Endothelial cell of umbilical vein (primary cell): ENCODE measurements at regions not wholly inside any gene's neighbourhood (a gene's known extent, or its start where the extent isn't known, plus 50 kb on each side); places are given as distances from the start of the nearest gene placed in this dataset.

Experiments
- BruUV-seq: library from RNA; stranded (reverse); fragments of 400-500 nt; replicated peaks from 2 replicates; lab custom pipeline; 2021; lab: Mats Ljungman, UMichigan
- CTCF ChIA-PET: fragments of 300-600, 350-600 bp; sonication (Branson Sonifier 250); formaldehyde crosslinking; loops from one replicate; lab custom pipeline; 2021; ENCODE audit warnings: antibody characterized with exemption, inconsistent platforms; lab: Charles Lee
- POLR2A ChIA-PET: fragments of 300-600, 350-600 bp; sonication (Branson Sonifier 250); formaldehyde crosslinking; loops from one replicate; lab custom pipeline; 2021; ENCODE audit warnings: antibody characterized with exemption, inconsistent platforms; lab: Charles Lee
- DNase-seq: peaks from one replicate; pipeline ENCODE4 v3.0.0-alpha.2; 2011; ENCODE audit warnings: low read depth, low spot score
- FAIRE-seq: peaks from 2 replicates; lab custom pipeline; 2011; peaks lifted over from hg19 to GRCh38; lab: Jason Lieb, UNC
- H2AFZ ChIP-seq: 2 replicates; pipeline ENCODE4 v1.6.0; 2012; ENCODE audit warnings: low read depth, low read length, control low read depth, inconsistent platforms
- H3K27ac ChIP-seq: 2 replicates; pipeline ENCODE4 v1.5.1; 2011; ENCODE audit warnings: low read depth, mild to moderate bottlenecking, control low read depth, low read length, moderate library complexity; ENCODE audit not compliant: insufficient read depth
- H3K27me3 ChIP-seq, 2 experiments: 2 replicates each; pipeline versions ENCODE4 v1.6.0 to v1.6.1; 2011; ENCODE audit warnings: low read length in 2 of 2, mixed read lengths in 1 of 2; ENCODE audit not compliant: control insufficient read depth in 2 of 2, insufficient read depth in 2 of 2
- H3K36me3 ChIP-seq, 2 experiments: 2 replicates in 1 of 2; 3 replicates in 1 of 2; pipeline ENCODE4 v1.5.1; 2011; ENCODE audit warnings: low read length in 2 of 2, mild to moderate bottlenecking in 1 of 2, moderate library complexity in 1 of 2; ENCODE audit not compliant: control insufficient read depth in 2 of 2, insufficient read depth in 2 of 2; ENCODE audit errors: extremely low read depth in 1 of 2
- H3K4me1 ChIP-seq: 3 replicates; pipeline ENCODE4 v1.5.1; 2011; ENCODE audit warnings: mild to moderate bottlenecking, low read length; ENCODE audit not compliant: control insufficient read depth, insufficient read depth; ENCODE audit errors: extremely low read depth
- H3K4me2 ChIP-seq: 2 replicates; pipeline ENCODE4 v1.6.1; 2011; ENCODE audit warnings: low read length, control low read depth, mixed read lengths; ENCODE audit not compliant: insufficient read depth
- H3K4me3 ChIP-seq, 3 experiments: fragments of 200-600 bp in 1 of 3; sonication (generic), shearing (Covaris generic) in 1 of 3; replicated peaks in 1 of 3; 2 replicates each; pipeline ENCODE4 v1.5.1; 2011 to 2016; ENCODE audit warnings: control low read depth in 3 of 3, low read length in 3 of 3, mild to moderate bottlenecking in 2 of 3, inconsistent platforms in 1 of 3, low read depth in 1 of 3, moderate library complexity in 1 of 3; ENCODE audit not compliant: insufficient read depth in 1 of 3
- H3K79me2 ChIP-seq: 2 replicates; pipeline ENCODE4 v1.6.0; 2012; ENCODE audit warnings: low read length, inconsistent platforms; ENCODE audit not compliant: control insufficient read depth, insufficient read depth
- H3K9ac ChIP-seq: replicated peaks from 2 replicates; pipeline ENCODE3; 2011; ENCODE audit warnings: low read length, control low read depth; ENCODE audit not compliant: insufficient read depth; ENCODE audit errors: extremely low read depth
- H3K9me1 ChIP-seq: replicated peaks from 3 replicates; pipeline ENCODE4 v1.6.0; 2011; ENCODE audit warnings: mild to moderate bottlenecking, low read length; ENCODE audit not compliant: control insufficient read depth, insufficient read depth; ENCODE audit errors: extremely low read depth
- H3K9me3 ChIP-seq: replicated peaks from 2 replicates; pipeline ENCODE4 v1.5.1; 2012; ENCODE audit warnings: low read length, inconsistent platforms; ENCODE audit not compliant: control insufficient read depth, insufficient read depth
- H4K20me1 ChIP-seq: replicated peaks from 2 replicates; pipeline ENCODE3; 2011; ENCODE audit warnings: mild to moderate bottlenecking, low read length; ENCODE audit not compliant: control insufficient read depth, insufficient read depth; ENCODE audit errors: extremely low read depth
- CTCF ChIP-seq, 2 donors: IDR thresholded peaks; 1 replicate in 1 of 2; 2 replicates in 1 of 2; pipeline ENCODE4 v1.5.1; 2011; ENCODE audit warnings: low read length in 2 of 2, mild to moderate bottlenecking in 2 of 2, moderate library complexity in 2 of 2, control low read depth in 1 of 2, inconsistent platforms in 1 of 2, low read depth in 1 of 2; ENCODE audit not compliant: insufficient read depth in 1 of 2; ENCODE audit errors: extremely low read depth in 1 of 2
- EZH2 ChIP-seq: IDR thresholded peaks from 2 replicates; pipeline ENCODE4 v1.6.1; 2012; ENCODE audit warnings: borderline replicate concordance, low read depth, mild to moderate bottlenecking, moderate library complexity, low read length, inconsistent platforms; ENCODE audit not compliant: severe bottlenecking
- FOS ChIP-seq: IDR thresholded peaks from 2 replicates; pipeline ENCODE4 v1.6.1; 2011; ENCODE audit warnings: mild to moderate bottlenecking, low read length, moderate library complexity, borderline replicate concordance; ENCODE audit not compliant: insufficient read depth
- GATA2 ChIP-seq: IDR thresholded peaks from 2 replicates; pipeline ENCODE4 v1.7.0; 2011; ENCODE audit warnings: low read depth, mild to moderate bottlenecking, moderate library complexity, mixed read lengths, low read length; ENCODE audit not compliant: insufficient read length, insufficient read depth
- JUN ChIP-seq: IDR thresholded peaks from 2 replicates; pipeline ENCODE4 v1.6.1; 2011; ENCODE audit warnings: borderline replicate concordance, low read depth; ENCODE audit not compliant: insufficient read length, insufficient read depth
- POLR2A ChIP-seq: IDR thresholded peaks from 2 replicates; pipeline ENCODE4 v1.6.1; 2012; ENCODE audit warnings: low read depth, mild to moderate bottlenecking, control low read depth, low read length
- POLR2AphosphoS5 ChIP-seq: IDR thresholded peaks from 2 replicates; pipeline ENCODE4 v1.6.1; 2012; ENCODE audit warnings: low read depth, mild to moderate bottlenecking, control low read depth, low read length, moderate library complexity; ENCODE audit not compliant: insufficient read depth
- dilution Hi-C: fragments of 300-500 bp; cut with MboI; formaldehyde crosslinking; loops from one replicate; pipeline ENCODE4 v1.15.0; 2019; ENCODE audit warnings: low sequenced_read_pairs; ENCODE audit not compliant: extremely low pct_ligation_motif_present
- intact Hi-C: fragments of 100-400 bp; cut with micrococcal nuclease; formaldehyde crosslinking; loops from one replicate; pipeline ENCODE4 v1.10.0; 2022
- TF ChIP-seq, protein P1 (sequence below): IDR thresholded peaks from 2 replicates; pipeline ENCODE4 v1.6.1; 2011; ENCODE audit not compliant: insufficient read depth, insufficient read length

GRCh38 chr12:30567082-30567481, 128.6 kb downstream of the IPO8 start:
- H4K20me1 ChIP-seq, result no peaks in the 10 kb centered on the region
- H3K4me2 ChIP-seq, result no peak overlapping the region
- H3K9me1 ChIP-seq, result no peaks in the 10 kb centered on the region
- no peak overlapping the region for H2AFZ ChIP-seq
- H3K27ac ChIP-seq, result no peak overlapping the region
- no peaks in the 10 kb centered on the region for H3K36me3 ChIP-seq
- POLR2A ChIA-PET, result no interaction called here
- H3K4me1 ChIP-seq, result no peaks in the 10 kb centered on the region
- CTCF ChIA-PET, result no interaction called here
- FAIRE-seq, result no peak
- TF ChIP-seq EZH2 (no peak), POLR2AphosphoS5 (no peak), JUN (no peak), GATA2 (no peak), FOS (no peak), CTCF (IDR thresholded peaks at IDR 0.05; ENCODE audit: extremely low read depth in 1 of 2, insufficient read depth in 1 of 2, low read depth in 1 of 2, low read length in 2 of 2) (no peak), POLR2A (no peak)
- TF ChIP-seq, protein P1, sequence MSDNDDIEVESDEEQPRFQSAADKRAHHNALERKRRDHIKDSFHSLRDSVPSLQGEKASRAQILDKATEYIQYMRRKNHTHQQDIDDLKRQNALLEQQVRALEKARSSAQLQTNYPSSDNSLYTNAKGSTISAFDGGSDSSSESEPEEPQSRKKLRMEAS, result no peak
- no peak overlapping the region for H3K4me3 ChIP-seq
- no peak overlapping the region for H3K9ac ChIP-seq
- no peaks in the 10 kb centered on the region for H3K27me3 ChIP-seq
- H3K79me2 ChIP-seq, result no peaks in the 10 kb centered on the region
- intact Hi-C loops (no loop called here), dilution Hi-C loops (no loop called here)
- no peaks in the 10 kb centered on the region for H3K9me3 ChIP-seq
- no TSS peak for BruUV-seq
- no peak for DNase-seq
